Liver (tissue), 8 donors: ENCODE measurements at regions not wholly inside any gene's neighbourhood (a gene's known extent, or its start where the extent isn't known, plus 50 kb on each side); places are given as distances from the start of the nearest gene placed in this dataset.

Experiments used
- DNase-seq: peaks from one replicate; pipeline ENCODE4 v3.0.0-alpha.2; 2017; ENCODE audit warnings: low spot score
- H3K27ac ChIP-seq, 2 donors: one replicate each; pipeline ENCODE4 v1.7.0; 2013; ENCODE audit warnings: inconsistent platforms in 2 of 2, low read length in 2 of 2, control low read depth in 1 of 2, low read depth in 1 of 2, mild to moderate bottlenecking in 1 of 2
- H3K27me3 ChIP-seq, 4 donors: one replicate each; pipeline versions ENCODE4 v1.6.1 to v1.7.0; 2013; ENCODE audit warnings: low read length in 3 of 4, inconsistent platforms in 1 of 4, mild to moderate bottlenecking in 1 of 4, moderate library complexity in 1 of 4; ENCODE audit not compliant: control insufficient read depth in 4 of 4, insufficient read depth in 4 of 4
- H3K36me3 ChIP-seq, 4 donors: one replicate each; pipeline versions ENCODE4 v1.6.1 to v1.7.0; 2013; ENCODE audit warnings: low read length in 3 of 4, mild to moderate bottlenecking in 3 of 4, low read depth in 1 of 4, moderate library complexity in 1 of 4; ENCODE audit not compliant: control insufficient read depth in 4 of 4, insufficient read depth in 3 of 4
- H3K4me1 ChIP-seq, 4 donors: one replicate each; pipeline versions ENCODE4 v1.6.1 to v1.7.0; 2013; ENCODE audit warnings: low read length in 3 of 4, mild to moderate bottlenecking in 3 of 4, moderate library complexity in 1 of 4; ENCODE audit not compliant: control insufficient read depth in 4 of 4, insufficient read depth in 4 of 4
- H3K4me3 ChIP-seq, 3 donors: one replicate each; pipeline versions ENCODE4 v1.6.1 to v1.7.0; 2013; ENCODE audit warnings: low read length in 3 of 3, control low read depth in 1 of 3, low read depth in 1 of 3, mild to moderate bottlenecking in 1 of 3
- H3K9ac ChIP-seq, 2 donors: one replicate each; pipeline ENCODE4 v1.7.0; 2013; ENCODE audit warnings: low read length in 2 of 2, mild to moderate bottlenecking in 2 of 2, moderate library complexity in 2 of 2, control low read depth in 1 of 2, low read depth in 1 of 2
- H3K9me3 ChIP-seq, 4 donors: one replicate each; pipeline versions ENCODE4 v1.6.1 to v1.7.0; 2013; ENCODE audit warnings: low read length in 3 of 4; ENCODE audit not compliant: control insufficient read depth in 4 of 4
- ATF3 ChIP-seq: IDR thresholded peaks from 2 replicates; pipeline ENCODE4 v1.6.1; 2016; ENCODE audit warnings: antibody characterized with exemption
- CTCF ChIP-seq: fragments of 150-350 bp; IDR thresholded peaks from 2 replicates; pipeline ENCODE4 v1.5.1; 2017; ENCODE audit warnings: improper control_type of control experiment, low read depth, low read length; ENCODE audit not compliant: missing input control
- EGR1 ChIP-seq, 2 donors: IDR thresholded peaks; 2 replicates each; pipeline ENCODE4 v1.6.1; 2016 to 2018; ENCODE audit warnings: antibody characterized with exemption in 2 of 2, low read depth in 2 of 2
- FOXA1 ChIP-seq: IDR thresholded peaks from 2 replicates; pipeline ENCODE4 v1.6.1; 2016; ENCODE audit warnings: antibody characterized with exemption
- FOXA2 ChIP-seq: IDR thresholded peaks from 2 replicates; pipeline ENCODE4 v1.6.1; 2016; ENCODE audit warnings: antibody characterized with exemption
- GABPA ChIP-seq, 2 donors: IDR thresholded peaks in 1 of 2; conservative IDR thresholded peaks in 1 of 2; 2 replicates each; pipeline ENCODE4 v1.6.1; 2016; ENCODE audit warnings: antibody characterized with exemption in 2 of 2, mild to moderate bottlenecking in 1 of 2, moderate library complexity in 1 of 2
- HNF4G ChIP-seq: IDR thresholded peaks from 2 replicates; pipeline ENCODE4 v1.6.1; 2016; ENCODE audit warnings: antibody characterized with exemption
- JUND ChIP-seq, 2 donors: IDR thresholded peaks; 2 replicates each; pipeline ENCODE4 v1.6.1; 2016; ENCODE audit warnings: antibody characterized with exemption in 2 of 2
- MAX ChIP-seq: IDR thresholded peaks from 2 replicates; pipeline ENCODE4 v1.6.1; 2016; ENCODE audit warnings: antibody characterized with exemption
- NR2F2 ChIP-seq: IDR thresholded peaks from 2 replicates; pipeline ENCODE4 v1.6.1; 2016; ENCODE audit warnings: antibody characterized with exemption
- RAD21 ChIP-seq, 2 donors: IDR thresholded peaks; 2 replicates each; pipeline ENCODE4 v1.6.1; 2016; ENCODE audit warnings: antibody characterized with exemption in 2 of 2, mild to moderate bottlenecking in 2 of 2
- REST ChIP-seq: IDR thresholded peaks from 2 replicates; pipeline ENCODE4 v1.6.1; 2016; ENCODE audit warnings: antibody characterized with exemption, mild to moderate bottlenecking
- RXRA ChIP-seq, 2 donors: IDR thresholded peaks; 2 replicates each; pipeline ENCODE4 v1.6.1; 2017 to 2018; ENCODE audit warnings: antibody characterized with exemption in 2 of 2, mild to moderate bottlenecking in 1 of 2
- SP1 ChIP-seq: IDR thresholded peaks from 2 replicates; pipeline ENCODE4 v1.6.1; 2018; ENCODE audit warnings: antibody characterized with exemption, mild to moderate bottlenecking
- TAF1 ChIP-seq: conservative IDR thresholded peaks from 2 replicates; pipeline ENCODE4 v1.6.1; 2016; ENCODE audit warnings: antibody characterized with exemption, mild to moderate bottlenecking
- YY1 ChIP-seq: IDR thresholded peaks from 2 replicates; pipeline ENCODE4 v1.6.1; 2016; ENCODE audit warnings: antibody characterized with exemption, mild to moderate bottlenecking
- ZBTB33 ChIP-seq: IDR thresholded peaks from 2 replicates; pipeline ENCODE4 v1.6.1; 2016; ENCODE audit warnings: antibody characterized with exemption
- WGBS: extraction: QIAGEN DNeasy Blood & Tissue Kit; methylation state at CpG from one replicate; pipeline ENCODE4 v1.1.7; 2013; 5-methylcytosine and 5-hydroxymethylcytosine counted together
- donor health status: healthy.
- donor health status: healthy.
- donor health status: healthy.
- donor health status: healthy.
- donor health status: healthy.

- no peaks in the 10 kb centered on the region for H3K36me3 ChIP-seq
- no peaks in the 10 kb centered on the region for H3K4me1 ChIP-seq
- H3K27me3 ChIP-seq, result no peaks in the 10 kb centered on the region
- 93% methylated on average over 4 of the region's 4 CpGs for WGBS
- no peaks in the 10 kb centered on the region for H3K9me3 ChIP-seq
- DNase-seq, result no peak
- no peak for TF ChIP-seq JUND (IDR thresholded peaks at IDR 0.05)
- TF ChIP-seq HNF4G, result no peak
- no peak for TF ChIP-seq FOXA2
- TF ChIP-seq SP1, result no peak
- TF ChIP-seq ATF3, result no peak
- no peak for TF ChIP-seq FOXA1
- TF ChIP-seq RAD21 (IDR thresholded peaks at IDR 0.05), result no peak
- TF ChIP-seq YY1, result no peak
- TF ChIP-seq NR2F2, result no peak
- TF ChIP-seq TAF1, result no peak
- TF ChIP-seq GABPA (IDR thresholded peaks at IDR 0.05 in 1 of 2, conservative IDR thresholded peaks at IDR 0.05 in 1 of 2), result no peak
- TF ChIP-seq MAX, result no peak
- no peak for TF ChIP-seq REST
- no peak for TF ChIP-seq EGR1 (IDR thresholded peaks at IDR 0.05; ENCODE audit: low read depth in 2 of 2)
- no peak for TF ChIP-seq RXRA (IDR thresholded peaks at IDR 0.05)
- TF ChIP-seq CTCF, result no peak
- TF ChIP-seq ZBTB33, result no peak
- H3K27ac ChIP-seq, result no peak overlapping the region
- no peak overlapping the region for H3K4me3 ChIP-seq
- no peak overlapping the region for H3K9ac ChIP-seq
Measured at GRCh38 chr2:71787108-71787415, 333.7 kb downstream of the DYSF start.
